ENCODE measurements at regions not wholly inside any gene's neighbourhood (a gene's known extent, or its start where the extent isn't known, plus 50 kb on each side); places are given as distances from the start of the nearest gene placed in this dataset.

DNA sequence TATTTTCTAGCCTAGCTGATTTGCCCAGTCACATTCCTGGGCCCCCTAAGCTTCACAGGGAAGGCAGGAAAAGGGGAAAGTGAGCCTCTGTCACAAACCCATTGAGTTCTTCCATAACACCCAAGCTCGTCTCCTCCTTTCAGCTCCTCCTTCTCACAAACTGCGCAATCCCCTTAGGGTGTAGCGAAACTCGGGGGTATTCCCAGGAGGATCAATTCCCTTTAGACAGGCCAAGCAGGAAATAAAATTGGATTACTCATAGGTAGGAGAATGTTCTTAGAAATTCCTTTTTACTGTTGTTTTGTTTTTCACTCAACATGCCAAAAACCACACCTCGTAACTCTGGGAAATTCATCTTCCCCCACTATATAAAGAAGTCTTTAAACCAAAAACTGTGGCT, 139.3 kb downstream of the IRS2 start:
- Mint-ChIP-seq H3K4me1 (no peaks in the 10 kb centered on the region), H3K27me3 (peaks cover 1% of the 10 kb centered on the region), H3K36me3 (ENCODE audit: low read depth) (no peaks in the 10 kb centered on the region), H3K4me3 (no peak overlapping the region), H3K9me3 (peaks cover 5% of the 10 kb centered on the region), H3K27ac (no peak overlapping the region)
- no peak for DNase-seq
- ChIA-PET POLR2A (no interaction called here), CTCF (no interaction called here)

DNA sequence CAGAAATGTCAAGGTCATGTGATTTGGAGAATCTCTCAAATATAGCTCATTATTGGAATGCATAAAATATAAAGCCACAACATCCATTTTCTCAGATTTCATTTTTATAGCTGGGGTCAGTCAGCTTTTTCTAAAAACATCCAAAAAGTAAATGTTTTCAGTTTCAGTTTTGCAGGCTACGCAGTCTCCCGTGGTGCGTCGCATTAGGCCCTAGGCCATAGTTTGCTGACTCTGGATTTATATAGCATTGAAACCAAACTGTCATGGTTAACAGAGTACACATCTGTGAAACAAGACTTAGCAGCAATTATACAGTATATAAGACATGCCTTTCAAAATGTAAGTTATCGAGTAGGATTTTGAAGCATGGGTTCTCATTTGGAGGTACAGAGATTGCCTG, 140.0 kb downstream of the IRS2 start:
- H3K36me3 Mint-ChIP-seq (ENCODE audit: low read depth), result no peaks in the 10 kb centered on the region
- CTCF ChIA-PET, result no interaction called here
- no peak for DNase-seq
- POLR2A ChIA-PET, result no interaction called here
- H3K27ac Mint-ChIP-seq, result no peak overlapping the region
- H3K27me3 Mint-ChIP-seq, result peaks cover 1% of the 10 kb centered on the region
- H3K4me1 Mint-ChIP-seq, result no peaks in the 10 kb centered on the region
- no peak overlapping the region for H3K4me3 Mint-ChIP-seq
- peaks cover 11% of the 10 kb centered on the region for H3K9me3 Mint-ChIP-seq

DNA sequence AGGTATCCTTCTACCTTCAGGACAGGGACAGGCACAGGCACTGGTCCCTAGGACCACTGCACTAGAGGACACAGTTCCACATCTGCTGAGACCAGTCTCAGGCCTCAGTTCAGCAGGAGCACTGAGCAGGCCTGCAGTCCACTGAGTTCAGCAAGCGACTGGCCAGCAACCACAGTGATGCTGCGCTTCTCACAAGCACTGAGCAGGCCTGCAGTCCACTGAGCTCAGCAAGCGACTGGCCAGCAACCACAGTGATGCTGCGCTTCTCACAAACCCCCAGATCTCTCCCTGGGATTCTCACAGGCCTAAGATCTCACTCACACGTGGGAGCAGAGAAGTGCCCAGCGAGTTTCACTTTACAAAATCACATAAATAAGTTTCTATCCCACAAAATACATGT, 140.6 kb downstream of the IRS2 start:
- Mint-ChIP-seq H3K27ac (no peak overlapping the region), H3K27me3 (peaks cover 1% of the 10 kb centered on the region), H3K4me3 (no peak overlapping the region), H3K36me3 (ENCODE audit: low read depth) (no peaks in the 10 kb centered on the region), H3K9me3 (peaks cover 17% of the 10 kb centered on the region), H3K4me1 (no peaks in the 10 kb centered on the region)
- ChIA-PET POLR2A (no interaction called here), CTCF (no interaction called here)
- no peak for DNase-seq

DNA sequence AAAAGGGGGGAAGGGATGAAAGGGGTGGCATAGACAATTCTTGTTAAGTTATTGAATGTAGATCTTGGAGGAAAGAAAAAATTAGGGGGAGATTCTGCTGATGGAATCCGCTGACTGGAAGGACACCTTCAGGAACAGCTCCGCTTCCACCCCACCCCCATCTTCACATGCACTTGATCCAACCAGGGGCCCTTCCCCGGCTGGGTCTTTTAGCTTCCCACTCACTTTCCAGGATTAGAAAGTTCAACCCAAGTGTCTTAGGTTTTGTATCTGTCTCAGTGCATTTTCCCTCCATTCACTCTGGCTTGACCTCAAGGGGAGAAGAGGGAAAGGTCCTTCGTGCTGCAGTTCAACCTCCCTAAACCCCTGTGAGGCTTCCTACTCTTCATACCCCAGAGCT, 141.4 kb downstream of the IRS2 start:
- H3K4me3 Mint-ChIP-seq, result no peak overlapping the region
- ChIA-PET CTCF (no interaction called here), POLR2A (no interaction called here)
- no peak for DNase-seq
- H3K9me3 Mint-ChIP-seq, result peaks cover 21% of the 10 kb centered on the region
- H3K36me3 Mint-ChIP-seq (ENCODE audit: low read depth), result no peaks in the 10 kb centered on the region
- no peaks in the 10 kb centered on the region for H3K4me1 Mint-ChIP-seq
- peaks cover 1% of the 10 kb centered on the region for H3K27me3 Mint-ChIP-seq
- H3K27ac Mint-ChIP-seq, result no peak overlapping the region

DNA sequence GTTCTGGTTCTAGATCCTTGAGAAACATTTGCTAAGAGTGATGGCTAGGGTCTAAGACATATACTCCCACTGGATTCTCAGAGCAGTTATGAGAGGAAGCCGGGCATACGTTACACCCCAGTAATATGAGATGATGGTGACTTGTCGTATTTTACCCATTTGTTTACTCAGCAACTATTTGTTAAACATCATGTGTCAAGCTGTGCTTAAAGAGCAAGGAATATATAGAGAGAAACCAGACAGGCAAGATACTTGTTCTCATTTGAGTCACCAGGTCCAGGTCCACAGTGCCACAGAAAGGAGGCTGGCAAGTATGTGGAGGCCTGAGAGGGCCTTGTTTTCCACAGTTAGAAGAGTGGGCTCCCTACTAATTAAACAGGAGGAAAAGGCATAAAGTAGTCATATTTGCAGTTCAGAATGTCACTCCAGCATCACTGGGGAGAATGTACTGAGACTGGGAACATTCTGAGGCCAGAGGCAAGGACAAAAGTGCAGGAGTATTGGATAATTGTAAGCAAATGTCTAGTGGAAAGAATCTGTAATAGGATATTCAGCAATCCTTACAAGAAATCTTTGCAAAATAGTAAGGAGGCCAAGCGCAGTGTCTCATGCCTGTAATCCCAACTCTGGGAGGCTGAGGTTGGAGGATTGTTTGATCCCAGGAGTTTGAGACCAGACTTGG, 142.2 kb downstream of the IRS2 start:
- ChIA-PET CTCF (no interaction called here), POLR2A (no interaction called here)
- Mint-ChIP-seq H3K4me3 (no peak overlapping the region), H3K36me3 (ENCODE audit: low read depth) (no peaks in the 10 kb centered on the region), H3K9me3 (peaks cover 24% of the 10 kb centered on the region), H3K4me1 (no peaks in the 10 kb centered on the region), H3K27ac (no peak overlapping the region), H3K27me3 (peaks cover 1% of the 10 kb centered on the region)
- DNase-seq, result no peak

DNA sequence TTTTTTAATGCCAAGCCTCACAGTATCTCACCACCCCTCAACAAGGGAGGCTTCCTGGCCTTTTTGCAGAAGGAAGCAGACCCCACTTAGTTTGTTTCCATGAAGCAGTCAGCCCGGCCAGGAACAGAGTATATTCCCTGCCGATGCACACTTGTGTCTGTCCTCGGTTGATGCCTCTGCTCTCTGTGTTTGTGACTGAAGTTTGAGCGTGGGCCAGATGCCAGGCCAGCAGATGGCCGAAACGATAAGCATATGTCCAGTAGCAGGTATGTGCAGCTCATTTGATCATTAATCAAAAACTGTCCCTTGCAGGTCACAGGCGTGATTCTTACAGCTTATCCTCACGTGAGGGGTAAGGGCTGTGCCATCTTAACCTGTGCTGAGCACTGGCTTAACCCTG, 144.0 kb downstream of the IRS2 start:
- CTCF ChIA-PET, result no interaction called here
- no peaks in the 10 kb centered on the region for H3K27me3 Mint-ChIP-seq
- no peak overlapping the region for H3K27ac Mint-ChIP-seq
- H3K4me3 Mint-ChIP-seq, result no peak overlapping the region
- POLR2A ChIA-PET, result no interaction called here
- H3K9me3 Mint-ChIP-seq, result peaks cover 29% of the 10 kb centered on the region
- no peak for DNase-seq
- H3K4me1 Mint-ChIP-seq, result no peaks in the 10 kb centered on the region
- H3K36me3 Mint-ChIP-seq (ENCODE audit: low read depth), result no peaks in the 10 kb centered on the region

DNA sequence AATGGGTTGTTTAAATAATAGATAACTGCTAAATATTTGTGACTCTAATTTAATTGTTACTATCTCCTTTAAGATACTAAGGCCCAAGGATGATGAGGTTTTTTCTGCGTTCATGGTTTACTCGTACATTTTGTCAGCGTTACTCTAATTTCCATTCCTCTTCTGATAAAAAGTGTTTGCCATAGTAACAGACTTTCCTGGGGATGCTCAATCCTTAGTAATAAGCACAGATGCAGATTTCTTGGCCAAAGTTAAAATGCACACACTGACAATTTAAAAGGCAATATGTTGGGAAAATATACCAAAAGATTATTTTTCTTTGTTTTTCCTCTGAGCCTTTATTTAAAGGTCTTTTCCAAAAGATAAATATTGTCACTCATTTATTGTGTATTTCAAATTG, 149.6 kb downstream of the IRS2 start:
- Mint-ChIP-seq H3K4me1 (no peaks in the 10 kb centered on the region), H3K36me3 (ENCODE audit: low read depth) (no peaks in the 10 kb centered on the region), H3K27me3 (no peaks in the 10 kb centered on the region), H3K4me3 (no peak overlapping the region), H3K27ac (no peak overlapping the region), H3K9me3 (peaks cover 21% of the 10 kb centered on the region)
- CTCF ChIA-PET, result no interaction called here
- no peak for DNase-seq
- POLR2A ChIA-PET, result no interaction called here

DNA sequence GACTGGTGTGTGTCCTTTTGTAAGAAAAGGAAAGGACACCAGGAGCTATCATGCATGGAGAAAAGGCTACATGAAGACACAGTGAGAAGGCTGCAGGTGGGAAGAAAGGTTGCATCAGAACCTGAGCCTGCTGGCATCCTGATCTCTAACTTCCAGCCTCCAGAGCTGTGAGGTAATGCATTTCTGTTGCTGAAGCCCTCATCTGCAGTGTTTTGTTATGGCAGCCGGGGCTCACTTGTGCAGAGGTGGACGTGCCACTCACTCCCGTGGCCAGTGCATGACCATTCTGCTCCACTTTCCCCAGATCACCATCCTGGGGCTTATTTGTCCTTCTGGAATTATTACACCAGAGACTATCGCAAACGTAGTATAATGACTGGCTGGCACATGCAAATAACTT, 155.3 kb downstream of the IRS2 start:
- CTCF ChIA-PET, result no interaction called here
- Mint-ChIP-seq H3K9me3 (peaks cover 4% of the 10 kb centered on the region), H3K27ac (no peak overlapping the region), H3K4me3 (no peak overlapping the region), H3K4me1 (no peaks in the 10 kb centered on the region), H3K27me3 (peaks cover 7% of the 10 kb centered on the region), H3K36me3 (ENCODE audit: low read depth) (no peaks in the 10 kb centered on the region)
- POLR2A ChIA-PET, result no interaction called here
- no peak for DNase-seq

DNA sequence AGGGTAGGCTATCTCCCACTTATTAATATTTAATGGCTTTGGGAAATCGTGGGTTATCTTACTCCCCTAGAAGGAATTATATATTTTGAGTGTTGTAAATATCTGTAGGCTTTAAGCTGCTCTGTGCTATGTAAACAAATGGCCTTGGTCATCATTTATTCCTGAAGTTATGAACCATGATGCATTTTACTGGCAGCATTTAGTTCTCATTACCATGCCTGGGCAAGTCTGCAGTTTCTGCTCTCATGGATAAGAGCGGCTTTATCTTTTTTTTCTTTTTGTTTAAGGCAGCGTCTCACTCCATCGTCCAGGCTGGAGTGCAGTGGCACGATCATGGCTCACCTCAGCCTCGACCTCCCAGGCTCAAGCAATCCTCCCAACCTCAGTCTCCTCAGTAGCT, 156.1 kb downstream of the IRS2 start:
- no peak overlapping the region for H3K4me3 Mint-ChIP-seq
- H3K27ac Mint-ChIP-seq, result no peak overlapping the region
- CTCF ChIA-PET, result no interaction called here
- H3K36me3 Mint-ChIP-seq (ENCODE audit: low read depth), result no peaks in the 10 kb centered on the region
- no peaks in the 10 kb centered on the region for H3K4me1 Mint-ChIP-seq
- POLR2A ChIA-PET, result no interaction called here
- no peak for DNase-seq
- peaks cover 4% of the 10 kb centered on the region for H3K9me3 Mint-ChIP-seq
- peaks cover 7% of the 10 kb centered on the region for H3K27me3 Mint-ChIP-seq

DNA sequence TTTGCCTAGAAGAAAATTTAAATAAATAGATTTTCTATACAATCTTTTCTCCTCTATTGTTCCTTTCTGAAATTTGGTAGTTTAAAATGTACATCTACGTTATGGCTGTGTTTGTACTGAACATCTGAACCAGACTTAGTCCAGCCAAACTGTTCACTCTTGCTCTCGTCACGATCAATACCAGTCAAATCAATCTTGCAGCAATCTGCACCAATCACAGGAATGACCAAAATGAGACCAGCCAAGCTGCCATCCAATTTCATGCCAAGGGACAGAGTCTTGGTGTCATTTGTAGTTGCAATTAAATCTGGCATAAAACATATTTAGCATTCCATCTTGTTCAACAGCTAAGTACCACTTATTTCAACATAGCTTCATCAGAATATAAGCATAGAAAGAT, 156.6 kb downstream of the IRS2 start:
- no peaks in the 10 kb centered on the region for H3K36me3 Mint-ChIP-seq (ENCODE audit: low read depth)
- POLR2A ChIA-PET, result no interaction called here
- no peak overlapping the region for H3K4me3 Mint-ChIP-seq
- no peak for DNase-seq
- CTCF ChIA-PET, result no interaction called here
- H3K27ac Mint-ChIP-seq, result no peak overlapping the region
- no peaks in the 10 kb centered on the region for H3K4me1 Mint-ChIP-seq
- H3K9me3 Mint-ChIP-seq, result peaks cover 4% of the 10 kb centered on the region
- peaks cover 7% of the 10 kb centered on the region for H3K27me3 Mint-ChIP-seq

DNA sequence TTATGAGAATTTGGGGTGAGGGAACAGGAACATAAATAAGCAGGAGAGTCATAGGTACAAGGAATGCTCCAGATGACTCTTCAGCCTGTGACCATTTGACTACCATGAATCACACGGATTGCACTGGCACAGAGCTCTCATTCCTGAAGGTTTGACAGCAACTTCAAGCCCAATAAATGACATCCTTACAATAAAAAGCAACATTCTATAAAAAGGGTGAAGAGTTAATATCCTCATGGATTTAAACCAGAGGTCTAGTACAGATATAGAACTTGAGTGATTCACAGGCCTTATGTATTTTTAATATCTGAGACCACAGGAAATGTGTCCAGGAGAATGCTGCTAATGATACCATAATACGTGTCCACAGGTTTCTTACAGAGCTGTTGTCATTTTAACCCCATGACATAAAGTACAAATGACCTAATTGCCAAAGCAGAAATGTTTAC, 158.1 kb downstream of the IRS2 start:
- no peaks in the 10 kb centered on the region for H3K36me3 Mint-ChIP-seq (ENCODE audit: low read depth)
- ChIA-PET POLR2A (no interaction called here), CTCF (no interaction called here)
- peaks cover 4% of the 10 kb centered on the region for H3K9me3 Mint-ChIP-seq
- DNase-seq, result no peak
- H3K27ac Mint-ChIP-seq, result no peak overlapping the region
- no peak overlapping the region for H3K4me3 Mint-ChIP-seq
- peaks cover 7% of the 10 kb centered on the region for H3K27me3 Mint-ChIP-seq
- H3K4me1 Mint-ChIP-seq, result no peaks in the 10 kb centered on the region

DNA sequence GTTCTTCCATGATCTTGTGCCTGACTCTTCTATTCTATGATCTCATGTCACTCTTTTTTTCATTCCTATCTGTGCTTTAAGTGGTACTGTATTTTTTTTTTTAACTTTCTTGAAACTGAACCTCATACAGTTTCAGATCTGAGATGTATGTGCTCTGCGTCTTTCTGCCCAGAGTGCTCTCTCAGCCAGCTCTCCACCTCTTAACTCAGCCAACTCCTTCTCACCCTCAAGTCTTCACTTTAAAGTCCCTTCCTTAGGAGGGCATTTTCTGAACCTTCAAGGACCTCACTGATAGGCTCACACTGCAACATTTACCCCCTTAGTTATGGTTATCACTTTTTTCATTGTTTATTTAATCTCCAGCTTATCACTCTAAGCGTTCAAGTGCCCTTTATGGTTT, 158.7 kb downstream of the IRS2 start:
- ChIA-PET CTCF (no interaction called here), POLR2A (no interaction called here)
- Mint-ChIP-seq H3K27me3 (peaks cover 7% of the 10 kb centered on the region), H3K9me3 (peaks cover 4% of the 10 kb centered on the region), H3K4me3 (no peak overlapping the region), H3K27ac (no peak overlapping the region), H3K4me1 (no peaks in the 10 kb centered on the region), H3K36me3 (ENCODE audit: low read depth) (no peaks in the 10 kb centered on the region)
- DNase-seq, result no peak

DNA sequence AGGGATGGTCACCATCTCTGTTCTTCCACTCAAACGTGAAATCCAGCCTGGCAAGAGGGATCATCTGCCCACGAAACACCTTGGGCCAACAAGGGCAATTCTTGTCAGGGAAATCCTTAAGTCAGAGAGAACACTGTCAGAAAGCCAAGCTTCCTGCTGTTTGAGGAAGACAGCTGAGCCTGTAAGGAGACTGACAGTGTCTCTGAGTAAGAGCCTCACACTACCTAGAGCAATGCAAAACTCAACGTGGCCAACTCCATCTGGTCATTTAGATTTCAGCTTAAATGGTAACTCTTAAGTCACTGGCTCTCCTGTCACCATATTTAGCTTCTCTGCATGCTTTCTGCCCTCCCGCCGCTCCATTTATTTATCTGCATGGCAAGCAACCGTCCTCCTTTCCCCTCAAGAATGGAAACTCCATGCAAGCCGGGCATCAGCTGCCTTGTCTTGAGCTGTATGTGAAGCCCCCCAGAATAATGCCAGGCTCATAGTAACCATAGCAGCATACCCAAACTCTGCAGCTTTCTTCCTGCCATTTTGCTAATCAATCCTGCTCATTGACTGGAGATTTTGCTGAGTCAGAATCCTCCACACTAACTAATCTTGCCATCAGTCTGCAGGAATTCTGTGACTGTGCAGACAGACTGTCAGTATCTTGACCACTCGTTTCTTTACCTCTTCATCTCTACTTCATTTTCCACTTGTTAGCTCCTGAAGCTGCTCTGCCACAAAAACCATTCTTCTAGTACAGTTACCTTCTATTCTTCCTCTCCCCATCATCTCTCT, 159.8 kb downstream of the IRS2 start:
- POLR2A ChIA-PET, result no interaction called here

DNA sequence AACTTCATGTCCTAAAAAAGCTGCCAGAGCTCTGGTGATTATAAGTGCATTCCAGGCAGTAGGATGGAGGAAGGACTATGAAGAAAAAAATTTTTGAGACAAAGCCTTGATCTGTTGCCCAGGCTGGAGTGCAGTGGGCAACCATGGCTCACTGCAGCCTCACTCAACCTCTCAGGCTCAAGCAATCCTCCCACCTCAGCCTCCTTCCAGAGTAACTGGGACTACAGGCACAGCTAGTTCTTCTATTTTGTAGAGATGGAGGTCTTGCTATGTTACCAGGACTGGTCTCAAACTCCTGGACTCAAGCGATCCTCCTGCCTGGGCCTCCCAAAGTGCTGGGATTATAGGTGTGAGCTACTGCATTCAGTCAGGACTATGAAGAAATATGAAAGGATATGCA, 161.2 kb downstream of the IRS2 start:
- POLR2A ChIA-PET, result no interaction called here

More for the DNA sequence above, 159.8 kb downstream of the IRS2 start:
- H3K36me3 Mint-ChIP-seq (ENCODE audit: low read depth), result no peaks in the 10 kb centered on the region
- no peak overlapping the region for H3K4me3 Mint-ChIP-seq
- no peaks in the 10 kb centered on the region for H3K4me1 Mint-ChIP-seq
- no peak overlapping the region for H3K27ac Mint-ChIP-seq
- no peak for DNase-seq
- CTCF ChIA-PET, result no interaction called here
- H3K27me3 Mint-ChIP-seq, result peaks cover 7% of the 10 kb centered on the region
- H3K9me3 Mint-ChIP-seq, result peaks cover 3% of the 10 kb centered on the region

More for the DNA sequence above, 161.2 kb downstream of the IRS2 start:
- DNase-seq, result no peak
- Mint-ChIP-seq H3K9me3 (no peaks in the 10 kb centered on the region), H3K27ac (no peak overlapping the region), H3K4me3 (no peak overlapping the region), H3K4me1 (no peaks in the 10 kb centered on the region), H3K27me3 (peaks cover 7% of the 10 kb centered on the region), H3K36me3 (ENCODE audit: low read depth) (no peaks in the 10 kb centered on the region)
- CTCF ChIA-PET, result no interaction called here

Data from activated CD4-positive, alpha-beta memory T cell treated with anti-CD3 and anti-CD28 coated beads, Interleukin-2, amount 10 ng/mL, durations not matched to agents 7 days and 5 days (primary cell).